CD14-positive monocyte (primary cell): ENCODE measurements at regions not wholly inside any gene's neighbourhood (a gene's known extent, or its start where the extent isn't known, plus 50 kb on each side); places are given as distances from the start of the nearest gene placed in this dataset.
A peak's percentile ranks its signal among the peaks of the same experiment; 100 is the strongest.

Experiments
- DNase-seq, 3 donors: peaks; one replicate each; pipeline ENCODE4 v3.0.0-alpha.2; 2011 to 2022
- H2AFZ ChIP-seq: 2 replicates; pipeline ENCODE4 v1.6.0; 2012; ENCODE audit warnings: mild to moderate bottlenecking, low read depth, low read length, inconsistent platforms; ENCODE audit not compliant: insufficient read depth, poor library complexity, severe bottlenecking
- H3K27ac ChIP-seq, 2 donors: 1 replicate in 1 of 2; 2 replicates in 1 of 2; pipeline ENCODE4 v1.5.1; 2012 to 2013; ENCODE audit warnings: low read length in 2 of 2, control low read depth in 1 of 2, inconsistent platforms in 1 of 2, low read depth in 1 of 2, mild to moderate bottlenecking in 1 of 2
- H3K27me3 ChIP-seq, 2 donors: one replicate each; pipeline versions ENCODE4 v1.6.0 to v1.6.1; 2011 to 2013; ENCODE audit warnings: low read length in 2 of 2; ENCODE audit not compliant: control insufficient read depth in 2 of 2, insufficient read depth in 2 of 2
- H3K36me3 ChIP-seq, 2 donors: replicated peaks in 1 of 2; 1 replicate in 1 of 2; 2 replicates in 1 of 2; pipeline versions ENCODE4 v1.5.1 to v1.6.1; 2012 to 2013; ENCODE audit warnings: low read length in 2 of 2, control low read depth in 1 of 2, inconsistent platforms in 1 of 2, mild to moderate bottlenecking in 1 of 2; ENCODE audit not compliant: insufficient read depth in 2 of 2, control insufficient read depth in 1 of 2
- H3K4me1 ChIP-seq, 2 donors: 1 replicate in 1 of 2; 2 replicates in 1 of 2; pipeline versions ENCODE4 v1.5.1 to v1.6.1; 2012 to 2013; ENCODE audit warnings: low read length in 2 of 2, control low read depth in 1 of 2, inconsistent platforms in 1 of 2, mild to moderate bottlenecking in 1 of 2, moderate library complexity in 1 of 2; ENCODE audit not compliant: insufficient read depth in 2 of 2, control insufficient read depth in 1 of 2
- H3K4me2 ChIP-seq: replicated peaks from 2 replicates; pipeline ENCODE3; 2012; ENCODE audit warnings: low read length, moderate library complexity, mild to moderate bottlenecking; ENCODE audit not compliant: poor library complexity, severe bottlenecking; ENCODE audit errors: extremely low read depth
- H3K4me3 ChIP-seq, 3 experiments: fragments of 200-600 bp in 1 of 3; sonication (generic) in 1 of 3; replicated peaks in 1 of 3; 1 replicate in 2 of 3; 2 replicates in 1 of 3; pipeline ENCODE4 v1.5.1; 2011 to 2013; ENCODE audit warnings: low read length in 3 of 3, mild to moderate bottlenecking in 3 of 3, control low read depth in 2 of 3, low read depth in 2 of 3, inconsistent platforms in 1 of 3, moderate library complexity in 1 of 3
- H3K79me2 ChIP-seq: 2 replicates; pipeline ENCODE4 v1.6.0; 2012; ENCODE audit warnings: mild to moderate bottlenecking, control low read depth, inconsistent platforms, low read length, moderate library complexity; ENCODE audit not compliant: insufficient read depth
- H3K9ac ChIP-seq: 2 replicates; pipeline ENCODE4 v1.6.0; 2017; ENCODE audit warnings: low read length, mild to moderate bottlenecking; ENCODE audit not compliant: insufficient read depth, poor library complexity, severe bottlenecking
- H3K9me3 ChIP-seq, 2 donors: replicated peaks in 1 of 2; 1 replicate in 1 of 2; 2 replicates in 1 of 2; pipeline versions ENCODE4 v1.5.1 to v1.6.1; 2012 to 2013; ENCODE audit warnings: low read length in 2 of 2, control low read depth in 1 of 2; ENCODE audit not compliant: control insufficient read depth in 1 of 2, insufficient read depth in 1 of 2
- H4K20me1 ChIP-seq: 2 replicates; pipeline ENCODE4 v1.6.0; 2012; ENCODE audit warnings: mild to moderate bottlenecking, low read length, control low read depth, moderate library complexity; ENCODE audit not compliant: insufficient read depth
- H3K27ac Mint-ChIP-seq, 7 donors: one replicate each; pipeline ENCODE4 v1.8.0; 2020; ENCODE audit warnings: mild to moderate bottlenecking in 7 of 7, mixed read lengths in 7 of 7, moderate library complexity in 6 of 7, inconsistent platforms in 2 of 7
- H3K27me3 Mint-ChIP-seq, 3 donors: one replicate each; pipeline ENCODE4 v1.8.0; 2021 to 2022; ENCODE audit warnings: low read depth in 3 of 3, mild to moderate bottlenecking in 3 of 3, mixed read lengths in 3 of 3, moderate library complexity in 3 of 3, inconsistent platforms in 1 of 3
- H3K36me3 Mint-ChIP-seq, 2 donors: one replicate each; pipeline ENCODE4 v1.8.0; 2020; ENCODE audit warnings: mixed read lengths in 2 of 2, inconsistent platforms in 1 of 2, mild to moderate bottlenecking in 1 of 2
- H3K4me1 Mint-ChIP-seq: one replicate; pipeline ENCODE4 v1.8.0; 2020; ENCODE audit warnings: mild to moderate bottlenecking, mixed read lengths
- H3K4me3 Mint-ChIP-seq, 2 donors: one replicate each; pipeline ENCODE4 v1.8.0; 2020; ENCODE audit warnings: mild to moderate bottlenecking in 2 of 2, mixed read lengths in 2 of 2, moderate library complexity in 1 of 2
- H3K9me3 Mint-ChIP-seq, 7 donors: one replicate each; pipeline ENCODE4 v1.8.0; 2020 to 2022; ENCODE audit warnings: mixed read lengths in 7 of 7, mild to moderate bottlenecking in 6 of 7, moderate library complexity in 6 of 7, inconsistent platforms in 2 of 7
- CTCF ChIP-seq: fragments of 200-600 bp; IDR thresholded peaks from one replicate; pipeline ENCODE4 v1.8.0; 2022; ENCODE audit warnings: antibody characterized with exemption, mild to moderate bottlenecking
- WGBS: methylation state at CpG from one replicate; pipeline ENCODE4 v1.1.5; 2013; ENCODE audit warnings: missing lambda C conversion rate; ENCODE audit not compliant: insufficient coverage; 5-methylcytosine and 5-hydroxymethylcytosine counted together
- intact Hi-C, 2 donors: fragments of 100-400 bp; cut with micrococcal nuclease; formaldehyde crosslinking; loops; one replicate each; pipeline versions ENCODE4 v1.15.0 to v1.15.1; 2023

- Histone ChIP-seq H4K20me1 (no peaks in the 10 kb centered on the region), H3K79me2 (no peaks in the 10 kb centered on the region), H3K9ac (no peak overlapping the region), H3K36me3 (no peaks in the 10 kb centered on the region), H2AFZ (no peak overlapping the region), H3K9me3 (no peaks in the 10 kb centered on the region), H3K4me1 (no peaks in the 10 kb centered on the region), H3K27ac (no peak overlapping the region), H3K4me2 (no peak overlapping the region), H3K4me3 (no peak overlapping the region), H3K27me3 (no peaks in the 10 kb centered on the region)
- no peak for DNase-seq
- WGBS = 100% methylated on average over 8 of the region's 11 CpGs
- Mint-ChIP-seq H3K27ac (peak overlapping the region in 2 of 7 donors; percentile 33), H3K36me3 (no peaks in the 10 kb centered on the region), H3K4me3 (no peak overlapping the region), H3K9me3 (peaks cover 0 to 4% (median 2%) of the 10 kb centered on the region in 7 donors), H3K27me3 (peaks cover 1 to 6% (median 3%) of the 10 kb centered on the region in 3 donors), H3K4me1 (no peaks in the 10 kb centered on the region)
- TF ChIP-seq CTCF = no peak
- intact Hi-C loops = no loop called here
Measured at GRCh38 chr6:14202947-14203346, 85.4 kb downstream of the CD83 start.

GRCh38 chr6:14206391-14206790 lies 88.8 kb downstream of the CD83 start:
- H3K36me3 ChIP-seq = no peaks in the 10 kb centered on the region
- Mint-ChIP-seq H3K27me3 (peaks cover 0 to 9% (median 2%) of the 10 kb centered on the region in 3 donors), H3K4me3 (no peak overlapping the region), H3K4me1 (peaks cover 15% of the 10 kb centered on the region), H3K9me3 (no peaks in the 10 kb centered on the region), H3K27ac (no peak overlapping the region), H3K36me3 (no peaks in the 10 kb centered on the region)
- no peak for TF ChIP-seq CTCF
- no peaks in the 10 kb centered on the region for H3K9me3 ChIP-seq
- H3K9ac ChIP-seq = no peak overlapping the region
- H3K4me2 ChIP-seq = no peak overlapping the region
- WGBS = no CpG with 5 or more reads among the region's 3 CpGs
- no peaks in the 10 kb centered on the region for H3K79me2 ChIP-seq
- H2AFZ ChIP-seq = no peak overlapping the region
- H4K20me1 ChIP-seq = no peaks in the 10 kb centered on the region
- intact Hi-C loops = no loop called here
- peaks cover 15 to 18% of the 10 kb centered on the region in 2 donors for H3K4me1 ChIP-seq
- no peaks in the 10 kb centered on the region for H3K27me3 ChIP-seq
- DNase-seq = no peak
- H3K27ac ChIP-seq = no peak overlapping the region
- no peak overlapping the region for H3K4me3 ChIP-seq
